Epidermal melanocyte (primary cell): ENCODE measurements at regions not wholly inside any gene's neighbourhood (a gene's known extent, or its start where the extent isn't known, plus 50 kb on each side); places are given as distances from the start of the nearest gene placed in this dataset.
"Not testable (repeated sequence)": the region's sequence is repeated elsewhere in the genome, so short reads cannot be mapped to it uniquely, and the experiment has no call there.

ENCODE experiments used
- DNase-seq: peaks from one replicate; pipeline ENCODE4 v3.0.0; 2011; ENCODE audit warnings: low spot score; ENCODE audit not compliant: insufficient read length

DNA sequence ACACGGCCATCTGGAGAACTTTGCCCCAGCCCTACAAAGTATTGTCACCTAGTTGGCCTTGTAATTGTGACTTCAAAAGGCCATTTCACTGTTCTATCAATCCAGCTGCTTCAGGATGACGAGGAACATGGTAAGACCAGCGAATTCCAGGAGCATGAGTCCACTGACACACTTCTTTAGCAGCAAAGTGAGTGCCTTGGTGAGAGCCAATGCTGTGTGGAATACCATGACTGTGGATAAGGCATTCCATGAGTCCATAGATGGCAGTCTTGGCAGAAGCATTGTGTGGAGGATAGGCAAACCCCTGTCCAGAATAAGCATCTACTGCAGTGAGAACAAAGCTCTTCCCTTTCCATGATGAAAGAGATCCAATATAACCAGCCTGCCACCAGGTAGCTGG, 1009.1 kb upstream of the USP15 start:
- no peak for DNase-seq

GRCh38 chr12:61254225-61254624, 1006.0 kb upstream of the USP15 start:
- DNase-seq = no peak

DNA sequence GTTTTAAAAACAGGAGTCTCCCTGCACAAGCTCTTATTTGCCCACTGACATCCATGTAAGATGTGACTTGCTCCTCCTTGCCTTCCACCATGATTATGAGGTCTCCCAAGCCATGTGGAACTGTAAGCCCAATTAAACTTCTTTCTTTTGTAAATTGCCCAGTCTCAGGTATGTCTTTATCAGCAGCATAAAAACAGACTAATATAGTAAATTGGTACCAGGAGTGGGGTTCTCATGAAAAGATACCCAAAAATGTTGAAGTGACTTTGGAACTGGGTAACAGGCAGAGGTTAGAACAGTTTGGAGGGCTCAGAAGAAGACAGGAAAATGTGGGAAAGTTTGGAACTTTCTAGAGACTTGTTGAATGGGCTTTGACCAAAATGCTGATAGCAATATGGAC, 995.9 kb upstream of the USP15 start:
- not testable (repeated sequence) for DNase-seq

DNA sequence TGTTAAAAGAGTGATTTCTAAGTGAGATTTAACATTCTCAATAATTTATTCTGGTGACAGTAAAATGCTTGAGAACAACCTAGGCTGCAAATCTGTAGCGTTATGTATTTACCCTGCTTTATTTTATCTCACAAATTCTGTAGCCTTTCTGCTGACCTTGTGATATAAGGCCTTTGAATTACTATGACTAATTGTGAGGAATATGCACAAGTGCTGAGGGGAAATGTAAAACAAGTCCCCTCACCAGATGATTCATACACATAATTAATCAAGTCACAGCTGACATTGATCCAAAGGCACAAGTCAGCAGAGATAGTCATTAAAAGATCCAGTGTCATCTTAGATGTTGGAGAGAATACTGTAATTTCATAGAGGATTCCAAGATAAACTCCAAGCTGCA, 992.7 kb upstream of the USP15 start:
- DNase-seq = no peak

DNA sequence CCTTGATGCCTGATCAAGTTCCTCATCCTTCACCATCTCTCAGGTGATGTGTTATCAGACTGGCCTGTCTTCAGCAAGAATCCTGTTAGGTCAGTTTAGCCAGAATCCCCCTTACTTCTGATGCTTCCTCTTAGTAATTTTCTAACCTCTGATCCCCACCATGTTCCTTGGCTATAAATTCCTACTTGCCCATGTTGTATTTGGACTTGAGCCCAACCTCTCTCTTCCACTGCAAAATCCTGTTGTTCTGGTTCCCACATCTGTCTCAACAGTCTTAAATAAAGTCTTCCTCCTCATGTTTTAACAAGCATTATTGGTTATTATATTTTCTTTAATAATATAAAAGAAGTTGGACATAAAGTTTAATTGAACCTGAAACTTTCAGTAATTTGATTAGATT, 987.8 kb upstream of the USP15 start:
- no peak for DNase-seq

DNA sequence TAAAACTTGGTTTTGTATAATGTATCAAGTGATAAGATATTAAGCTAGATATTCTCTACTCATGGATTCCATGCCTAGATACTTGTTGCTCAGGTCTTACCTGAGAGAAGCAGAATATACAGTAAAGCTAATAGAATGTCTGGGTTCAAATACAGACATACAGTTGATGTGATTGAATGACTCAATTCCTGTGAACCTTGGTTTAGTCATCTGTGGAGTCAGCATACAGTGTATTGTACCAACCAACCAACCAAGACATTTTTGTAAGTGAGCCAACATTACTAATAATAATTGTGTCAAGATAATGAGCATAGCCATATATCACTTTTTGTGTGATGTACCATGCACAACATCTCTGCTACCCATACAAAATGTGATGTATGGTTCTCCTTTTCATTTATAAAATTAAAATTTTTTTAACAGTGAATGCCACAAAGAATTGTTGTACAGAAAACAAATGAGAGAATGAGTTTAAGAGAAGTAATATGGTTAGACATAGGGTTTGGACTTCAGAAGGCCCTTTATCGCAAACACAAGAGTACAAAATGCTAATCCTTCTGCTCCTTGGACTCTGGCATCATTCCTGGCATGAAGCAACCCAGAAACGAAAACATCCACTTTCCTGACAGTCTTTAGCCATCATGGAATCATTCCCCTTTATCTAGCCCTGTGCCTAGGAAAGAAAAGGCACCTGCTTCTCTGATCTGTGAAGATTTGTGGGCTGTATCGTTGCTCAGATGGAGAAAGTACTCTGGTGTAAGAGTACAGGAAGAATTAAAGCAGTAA, 977.2 kb upstream of the USP15 start:
- DNase-seq = no peak

DNA sequence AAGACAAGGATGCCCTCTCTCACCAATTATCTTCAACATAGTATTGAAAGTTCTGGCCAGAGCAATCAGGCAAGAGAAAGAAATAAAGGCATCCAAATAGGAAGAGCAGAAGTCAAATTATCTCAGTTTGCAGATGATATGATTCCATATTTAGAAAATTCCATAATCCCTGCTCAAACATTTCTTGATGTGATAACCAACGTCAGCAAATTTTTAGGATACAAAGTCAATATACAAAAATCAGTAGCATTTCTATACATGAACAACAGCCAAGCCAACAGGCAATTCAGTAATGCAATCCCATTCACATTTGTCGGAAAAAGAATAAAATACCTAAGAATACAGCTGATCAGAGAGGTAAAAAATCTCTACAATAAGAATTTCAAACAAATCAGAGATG, 969.7 kb upstream of the USP15 start:
- no peak for DNase-seq

GRCh38 chr12:61291647-61292046, 968.6 kb upstream of the USP15 start:
- no peak for DNase-seq

DNA sequence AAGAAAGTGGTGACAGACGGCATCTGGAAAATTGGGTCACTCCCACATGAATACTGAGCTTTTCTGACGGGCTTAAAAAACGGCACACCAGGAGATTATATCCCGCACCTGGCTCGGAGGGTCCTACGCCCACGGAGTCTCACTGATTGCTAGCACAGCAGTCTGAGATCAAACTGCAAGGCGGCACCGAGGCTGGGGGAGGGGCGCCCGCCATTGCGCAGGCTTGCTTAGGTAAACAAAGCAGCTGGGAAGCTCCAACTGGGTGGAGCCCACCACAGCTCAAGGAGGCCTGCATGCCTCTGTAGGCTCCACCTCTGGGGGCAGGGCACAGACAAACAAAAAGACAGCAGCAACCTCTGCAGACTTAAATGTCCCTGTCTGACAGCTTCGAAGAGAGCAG, 966.2 kb upstream of the USP15 start:
- DNase-seq = not testable (repeated sequence)

DNA sequence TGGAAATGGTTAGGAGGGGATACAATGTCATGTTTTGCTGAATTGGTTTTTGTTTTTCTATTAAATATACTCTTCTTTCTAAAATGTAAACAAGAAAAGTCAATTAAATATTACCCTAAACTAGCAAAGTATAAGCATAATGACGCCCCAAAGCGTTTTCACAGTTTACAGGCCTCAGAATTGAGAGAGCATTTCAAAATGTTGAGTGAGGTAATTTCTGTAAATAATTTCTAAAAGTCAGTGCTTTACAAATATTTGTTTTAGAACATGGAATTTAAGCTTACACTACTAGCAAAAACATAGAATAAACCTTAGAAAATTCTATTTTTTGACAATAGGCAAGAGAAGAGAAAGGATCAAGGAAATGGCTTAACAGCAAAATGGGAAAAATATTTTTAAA, 958.4 kb upstream of the USP15 start:
- no peak for DNase-seq

- DNase-seq = no peak
Measured at GRCh38 chr12:61302282-61302681, 957.9 kb upstream of the USP15 start.

DNA sequence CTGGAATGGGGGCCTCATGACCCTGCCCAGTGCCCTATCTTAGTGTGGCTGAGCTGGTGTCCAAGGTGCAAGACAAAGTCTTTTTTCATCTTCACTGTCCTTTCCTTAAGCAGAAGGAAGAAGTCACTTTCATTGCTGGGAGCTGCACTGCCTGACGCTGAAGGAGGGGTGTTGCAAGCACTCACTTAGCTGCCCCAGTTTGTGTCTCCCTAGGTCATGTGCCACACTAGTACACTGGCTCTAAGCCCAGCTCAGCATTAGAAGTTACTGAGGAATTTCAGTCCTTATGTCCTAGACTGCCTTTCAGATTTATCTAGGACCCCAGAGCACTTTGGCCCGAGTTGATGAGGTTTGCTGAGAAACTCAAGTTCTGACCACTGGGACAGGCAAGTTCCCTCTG, 952.0 kb upstream of the USP15 start:
- no peak for DNase-seq

DNA sequence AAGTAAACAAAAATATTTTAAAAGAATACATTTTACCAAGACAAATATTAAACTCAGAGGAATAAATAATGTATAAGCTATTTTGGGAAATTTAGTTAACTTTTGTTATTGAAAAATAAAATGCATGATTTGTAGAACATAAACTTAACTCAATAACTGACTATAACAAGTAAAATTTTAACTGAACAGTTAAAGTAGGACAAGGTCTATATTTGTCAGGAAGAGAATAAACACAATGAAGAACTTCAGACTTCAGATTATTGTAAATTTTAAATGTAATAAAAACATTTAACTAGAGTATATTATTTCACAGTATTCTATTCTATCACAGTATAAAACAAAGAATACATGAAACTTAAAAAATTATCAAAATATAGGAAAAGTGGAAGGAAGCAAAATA, 948.8 kb upstream of the USP15 start:
- no peak for DNase-seq

DNA sequence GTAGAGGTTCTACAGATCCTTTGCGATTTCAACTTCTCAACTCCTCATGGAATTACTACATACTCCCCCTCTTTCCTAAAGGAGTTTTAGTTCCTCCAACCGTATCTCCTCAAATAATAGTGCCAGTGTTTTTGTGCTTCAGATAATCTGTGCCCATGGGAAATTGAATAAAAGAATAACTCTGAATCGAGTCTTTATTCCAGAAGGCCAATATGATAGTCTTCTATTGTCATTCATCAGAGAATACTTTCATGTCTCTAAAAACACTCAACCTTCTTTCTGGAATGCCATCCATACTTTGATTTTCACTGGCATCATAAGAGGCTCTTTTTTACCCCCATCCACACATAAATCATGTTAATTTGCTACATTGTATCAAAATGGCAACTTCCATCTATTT, 911.3 kb upstream of the USP15 start:
- no peak for DNase-seq

- DNase-seq = no peak
Measured at GRCh38 chr12:61355105-61355504, 905.1 kb upstream of the USP15 start.

DNA sequence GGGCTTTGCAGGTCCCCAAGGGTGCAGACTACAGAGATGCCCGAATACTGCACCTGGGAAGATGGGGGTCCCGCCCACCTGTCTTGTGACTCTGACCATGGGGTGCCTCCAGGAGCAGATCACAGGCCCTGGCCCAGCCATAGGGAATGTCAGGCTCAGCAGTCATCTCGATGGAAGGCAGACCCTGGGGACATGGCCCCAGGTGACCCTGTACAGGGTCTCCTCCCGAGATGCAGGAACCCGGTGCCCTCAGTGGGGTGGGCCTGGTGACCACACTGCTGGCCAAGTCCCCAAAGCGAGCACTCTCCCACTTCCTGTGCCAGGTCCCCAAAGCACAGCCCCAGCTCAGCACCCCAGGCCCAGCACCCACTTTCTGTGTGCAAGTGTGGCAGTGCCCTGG, 903.7 kb upstream of the USP15 start:
- no peak for DNase-seq

DNA sequence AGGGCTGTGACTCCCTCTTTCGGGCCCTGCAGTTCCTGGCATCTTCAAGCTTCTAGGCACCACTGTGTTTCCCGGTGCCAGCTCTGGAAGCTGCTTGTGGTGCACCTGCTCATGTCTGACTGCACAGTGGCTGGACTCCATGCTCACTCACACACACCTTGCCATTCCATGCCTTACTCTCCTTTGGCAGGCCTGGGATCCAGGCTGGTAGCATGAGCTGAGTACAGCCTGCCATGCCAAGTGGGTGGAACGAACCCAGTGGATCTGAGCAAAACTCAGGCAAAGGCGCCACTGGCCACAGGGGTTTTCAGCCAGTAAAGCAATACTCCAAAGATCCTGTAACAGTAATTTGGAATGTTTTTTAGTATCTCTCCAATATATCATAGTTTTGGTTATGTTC, 902.7 kb upstream of the USP15 start:
- DNase-seq = no peak

DNA sequence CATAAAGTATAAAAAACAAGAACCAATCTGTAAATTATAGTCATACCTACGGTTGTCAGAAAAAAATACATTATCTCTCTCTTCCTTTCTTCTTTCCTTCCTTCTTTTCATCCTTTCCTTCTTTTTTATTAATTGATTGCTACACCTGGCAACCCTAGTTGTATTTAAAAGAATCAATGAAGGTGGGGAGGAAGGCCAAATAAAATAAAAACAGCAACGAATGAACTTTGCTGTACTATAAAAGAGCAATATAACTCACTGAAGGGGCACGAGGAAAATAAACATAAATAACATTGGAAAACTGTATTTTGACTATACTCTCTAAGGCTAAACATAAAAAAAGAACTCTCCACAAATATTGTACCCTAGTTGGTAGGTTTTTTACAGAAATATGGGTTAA, 898.2 kb upstream of the USP15 start:
- DNase-seq = no peak

GRCh38 chr12:61365001-61365400, 895.2 kb upstream of the USP15 start:
- DNase-seq = no peak

DNA sequence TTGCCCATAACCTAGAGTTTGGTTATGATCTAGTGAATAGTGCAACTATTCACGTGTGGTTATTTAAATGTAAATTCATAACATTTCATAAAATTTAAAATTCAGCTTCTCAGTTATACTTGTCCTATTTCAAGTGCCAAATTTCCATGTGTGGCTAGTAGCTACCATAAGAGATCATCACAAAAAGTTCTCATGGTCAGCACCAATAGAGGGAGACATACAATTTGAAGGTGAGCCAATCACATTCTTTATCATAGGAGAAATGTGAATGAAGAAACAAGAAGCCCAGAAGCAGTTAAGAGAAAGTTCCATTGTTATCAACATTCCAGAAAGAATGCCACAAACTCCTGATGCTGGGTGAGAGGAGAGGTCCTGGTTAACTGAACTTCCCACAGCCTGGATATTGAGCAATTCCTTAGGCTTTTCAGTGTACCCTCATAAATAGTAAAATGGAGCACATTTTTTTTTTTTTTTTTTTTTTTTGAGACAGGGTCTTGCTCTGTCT, 892.9 kb upstream of the USP15 start:
- DNase-seq = no peak

- no peak for DNase-seq
Measured at GRCh38 chr12:61369241-61369910, 890.8 kb upstream of the USP15 start.

GRCh38 chr12:61384511-61384910, 875.7 kb upstream of the USP15 start:
- no peak for DNase-seq

GRCh38 chr12:61385771-61386170, 874.4 kb upstream of the USP15 start:
- no peak for DNase-seq
